ENCODE measurements at regions not wholly inside any gene's neighbourhood (a gene's known extent, or its start where the extent isn't known, plus 50 kb on each side); places are given as distances from the start of the nearest gene placed in this dataset.

DNA sequence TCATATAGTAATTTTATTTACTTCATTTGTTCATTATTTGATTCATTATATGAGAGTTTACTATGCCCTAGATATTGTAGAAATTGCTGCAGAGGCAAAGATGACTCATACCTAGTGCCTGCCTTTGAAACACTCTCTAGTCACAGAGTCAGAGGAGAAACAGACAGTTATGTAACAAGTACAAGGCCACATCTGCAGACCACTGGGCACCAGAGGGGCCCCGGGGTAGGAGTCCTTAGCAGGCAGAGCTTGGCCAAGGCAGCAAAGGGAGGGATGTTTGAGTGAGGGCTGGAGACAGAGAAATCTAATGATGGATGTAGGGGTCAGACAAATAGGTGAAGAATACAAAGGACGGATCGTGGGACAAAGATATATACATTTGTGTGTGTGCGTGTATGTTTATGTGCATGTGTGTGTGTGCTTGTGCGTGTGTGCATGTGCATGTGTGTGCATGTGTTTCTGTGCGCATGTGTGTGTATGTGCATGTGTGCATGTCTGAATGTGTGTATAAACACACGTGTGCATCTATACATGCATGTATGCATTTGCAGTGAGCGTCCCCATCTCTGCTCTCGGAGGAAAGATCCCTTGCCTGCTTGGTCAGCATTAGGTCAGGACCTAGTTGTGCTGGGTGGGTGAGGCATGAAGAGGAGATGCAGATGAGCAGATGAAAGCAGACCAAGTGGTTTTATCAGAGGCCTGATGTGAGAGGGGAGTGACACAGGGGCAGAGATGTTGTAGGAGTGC lies 170.6 kb upstream of the MYT1L start:
- H3K4me1 ChIP-seq (ENCODE audit: low read length): peaks cover 8% of the 10 kb centered on the region
- no peak for TF ChIP-seq EZH2phosphoT487 (IDR thresholded peaks at IDR 0.05; ENCODE audit: low read depth)
- TF ChIP-seq, protein P1, sequence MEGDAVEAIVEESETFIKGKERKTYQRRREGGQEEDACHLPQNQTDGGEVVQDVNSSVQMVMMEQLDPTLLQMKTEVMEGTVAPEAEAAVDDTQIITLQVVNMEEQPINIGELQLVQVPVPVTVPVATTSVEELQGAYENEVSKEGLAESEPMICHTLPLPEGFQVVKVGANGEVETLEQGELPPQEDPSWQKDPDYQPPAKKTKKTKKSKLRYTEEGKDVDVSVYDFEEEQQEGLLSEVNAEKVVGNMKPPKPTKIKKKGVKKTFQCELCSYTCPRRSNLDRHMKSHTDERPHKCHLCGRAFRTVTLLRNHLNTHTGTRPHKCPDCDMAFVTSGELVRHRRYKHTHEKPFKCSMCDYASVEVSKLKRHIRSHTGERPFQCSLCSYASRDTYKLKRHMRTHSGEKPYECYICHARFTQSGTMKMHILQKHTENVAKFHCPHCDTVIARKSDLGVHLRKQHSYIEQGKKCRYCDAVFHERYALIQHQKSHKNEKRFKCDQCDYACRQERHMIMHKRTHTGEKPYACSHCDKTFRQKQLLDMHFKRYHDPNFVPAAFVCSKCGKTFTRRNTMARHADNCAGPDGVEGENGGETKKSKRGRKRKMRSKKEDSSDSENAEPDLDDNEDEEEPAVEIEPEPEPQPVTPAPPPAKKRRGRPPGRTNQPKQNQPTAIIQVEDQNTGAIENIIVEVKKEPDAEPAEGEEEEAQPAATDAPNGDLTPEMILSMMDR (IDR thresholded peaks at IDR 0.05; ENCODE audit: low read depth, low read length): no peak
- no peaks in the 10 kb centered on the region for H3K9me3 ChIP-seq (ENCODE audit: insufficient read depth, low read length)
- no peaks in the 10 kb centered on the region for H4K20me1 ChIP-seq (ENCODE audit: insufficient read depth, low read length)
- no peak overlapping the region for H3K9ac ChIP-seq (ENCODE audit: low read length)
- H3K27ac ChIP-seq (ENCODE audit: low read length): no peak overlapping the region
- no peak overlapping the region for H3K4me3 ChIP-seq (ENCODE audit: low read length)
- H3K27me3 ChIP-seq (ENCODE audit: low read depth, low read length): no peaks in the 10 kb centered on the region
- H3K4me2 ChIP-seq (ENCODE audit: low read length): no peak overlapping the region
- no peak overlapping the region for H2AFZ ChIP-seq (ENCODE audit: low read depth, low read length)
- H3K79me2 ChIP-seq (ENCODE audit: low read length): no peaks in the 10 kb centered on the region
- H3K36me3 ChIP-seq (replicated peaks; ENCODE audit: low read depth, low read length): no peaks in the 10 kb centered on the region

DNA sequence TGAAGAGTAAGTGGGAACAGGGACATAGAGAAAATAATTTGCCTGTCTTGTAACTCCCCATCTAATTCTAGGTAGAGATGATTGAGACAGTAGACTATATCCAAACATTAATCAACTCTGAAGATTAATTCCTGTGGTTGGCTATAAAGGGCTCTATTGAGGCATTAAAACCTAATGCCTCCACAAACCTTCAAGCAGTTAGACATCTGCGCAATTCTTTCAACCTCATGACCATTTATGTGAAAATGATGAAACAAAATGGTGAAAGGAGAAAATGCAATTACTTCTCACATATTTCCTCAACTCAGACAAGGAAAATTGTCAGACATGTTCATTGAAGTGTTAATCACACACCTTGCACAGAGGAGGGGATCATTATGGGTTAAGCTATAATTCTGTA lies 164.5 kb upstream of the MYT1L start:
- H3K9me3 ChIP-seq (ENCODE audit: insufficient read depth, low read length): no peaks in the 10 kb centered on the region
- no peaks in the 10 kb centered on the region for H3K4me1 ChIP-seq (ENCODE audit: low read length)
- no peaks in the 10 kb centered on the region for H4K20me1 ChIP-seq (ENCODE audit: insufficient read depth, low read length)
- no peaks in the 10 kb centered on the region for H3K36me3 ChIP-seq (replicated peaks; ENCODE audit: low read depth, low read length)
- H3K4me2 ChIP-seq (ENCODE audit: low read length): no peak overlapping the region
- no peaks in the 10 kb centered on the region for H3K79me2 ChIP-seq (ENCODE audit: low read length)
- no peak overlapping the region for H3K4me3 ChIP-seq (ENCODE audit: low read length)
- H2AFZ ChIP-seq (ENCODE audit: low read depth, low read length): no peak overlapping the region
- H3K27ac ChIP-seq (ENCODE audit: low read length): no peak overlapping the region
- no peak overlapping the region for H3K9ac ChIP-seq (ENCODE audit: low read length)
- no peaks in the 10 kb centered on the region for H3K27me3 ChIP-seq (ENCODE audit: low read depth, low read length)
- TF ChIP-seq, protein P1 (IDR thresholded peaks at IDR 0.05; ENCODE audit: low read depth, low read length): no peak

DNA sequence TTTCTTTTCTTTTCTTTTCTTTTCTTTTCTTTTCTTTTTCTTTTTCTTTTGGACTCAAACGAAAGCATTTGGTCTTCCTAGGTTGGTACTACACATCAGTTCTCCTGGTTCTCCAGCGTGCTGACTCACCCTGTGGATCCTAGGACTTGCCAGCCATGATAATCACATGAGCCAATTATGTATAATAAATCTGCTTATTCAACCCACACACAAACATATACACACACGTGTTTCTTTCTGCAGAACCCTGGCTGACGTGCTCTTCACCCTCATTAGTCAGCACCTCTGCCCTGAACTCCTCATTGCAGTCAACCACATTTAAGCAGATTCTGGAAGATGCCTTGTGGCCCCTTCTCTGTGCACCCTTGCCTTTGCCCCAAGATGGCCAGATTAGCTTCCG lies 162.4 kb upstream of the MYT1L start:
- H4K20me1 ChIP-seq (ENCODE audit: insufficient read depth, low read length): no peaks in the 10 kb centered on the region
- no peaks in the 10 kb centered on the region for H3K79me2 ChIP-seq (ENCODE audit: low read length)
- H3K36me3 ChIP-seq (replicated peaks; ENCODE audit: low read depth, low read length): no peaks in the 10 kb centered on the region
- H3K9ac ChIP-seq (ENCODE audit: low read length): no peak overlapping the region
- TF ChIP-seq EZH2phosphoT487 (IDR thresholded peaks at IDR 0.05; ENCODE audit: low read depth): no peak
- TF ChIP-seq, protein P1 (IDR thresholded peaks at IDR 0.05; ENCODE audit: low read depth, low read length): no peak
- no peaks in the 10 kb centered on the region for H3K9me3 ChIP-seq (ENCODE audit: insufficient read depth, low read length)
- H2AFZ ChIP-seq (ENCODE audit: low read depth, low read length): no peak overlapping the region
- H3K4me1 ChIP-seq (ENCODE audit: low read length): no peaks in the 10 kb centered on the region
- no peak overlapping the region for H3K27ac ChIP-seq (ENCODE audit: low read length)
- H3K27me3 ChIP-seq (ENCODE audit: low read depth, low read length): no peaks in the 10 kb centered on the region
- no peak overlapping the region for H3K4me3 ChIP-seq (ENCODE audit: low read length)
- H3K4me2 ChIP-seq (ENCODE audit: low read length): no peak overlapping the region

DNA sequence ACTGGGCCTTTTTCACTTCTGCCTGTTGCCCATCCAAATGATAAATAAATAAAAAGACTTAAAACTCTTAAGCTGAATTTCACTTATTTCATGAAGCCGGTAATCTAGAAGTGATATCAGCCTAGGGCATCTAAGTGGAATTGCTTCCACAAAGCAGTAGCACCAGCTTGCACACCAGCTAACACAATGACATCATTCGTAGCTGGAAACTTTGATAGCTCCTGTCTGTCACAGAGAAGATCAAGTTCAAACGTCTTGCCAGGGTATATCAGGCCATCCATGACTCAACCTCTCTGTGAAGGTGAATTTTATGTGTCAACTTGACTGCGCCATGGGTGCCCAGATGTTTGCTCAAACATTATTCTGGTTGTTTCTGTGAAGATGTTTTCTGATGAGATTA lies 161.7 kb upstream of the MYT1L start:
- H3K4me3 ChIP-seq (ENCODE audit: low read length): no peak overlapping the region

More for the DNA sequence above, 161.7 kb upstream of the MYT1L start:
- H3K4me2 ChIP-seq (ENCODE audit: low read length): no peak overlapping the region
- H3K9ac ChIP-seq (ENCODE audit: low read length): no peak overlapping the region
- no peaks in the 10 kb centered on the region for H4K20me1 ChIP-seq (ENCODE audit: insufficient read depth, low read length)
- H3K79me2 ChIP-seq (ENCODE audit: low read length): no peaks in the 10 kb centered on the region
- H2AFZ ChIP-seq (ENCODE audit: low read depth, low read length): no peak overlapping the region
- no peaks in the 10 kb centered on the region for H3K4me1 ChIP-seq (ENCODE audit: low read length)
- no peaks in the 10 kb centered on the region for H3K27me3 ChIP-seq (ENCODE audit: low read depth, low read length)
- no peaks in the 10 kb centered on the region for H3K36me3 ChIP-seq (replicated peaks; ENCODE audit: low read depth, low read length)
- H3K27ac ChIP-seq (ENCODE audit: low read length): no peak overlapping the region
- H3K9me3 ChIP-seq (ENCODE audit: insufficient read depth, low read length): no peaks in the 10 kb centered on the region
- no peak for TF ChIP-seq EZH2phosphoT487 (IDR thresholded peaks at IDR 0.05; ENCODE audit: low read depth)
- TF ChIP-seq, protein P1 (IDR thresholded peaks at IDR 0.05; ENCODE audit: low read depth, low read length): no peak
